HL-60 (cell line): ENCODE measurements at regions not wholly inside any gene's neighbourhood (a gene's known extent, or its start where the extent isn't known, plus 50 kb on each side); places are given as distances from the start of the nearest gene placed in this dataset.
"Not testable (repeated sequence)": the region's sequence is repeated elsewhere in the genome, so short reads cannot be mapped to it uniquely, and the experiment has no call there.

ENCODE experiments used
- DNase-seq, 2 experiments: peaks; one replicate each; pipeline ENCODE4 v3.0.0-alpha.2; 2010 to 2020; ENCODE audit warnings: low read depth in 1 of 2, low spot score in 1 of 2
- H3K27ac ChIP-seq: fragments of 250-450 bp; sonication (Bioruptor Pico); replicated peaks from 2 replicates; pipeline ENCODE4 v1.5.1; 2020; ENCODE audit warnings: mild to moderate bottlenecking, moderate library complexity
- H3K27me3 ChIP-seq: fragments of 250-450 bp; sonication (Bioruptor Pico); 2 replicates; pipeline ENCODE4 v1.5.1; 2021; ENCODE audit warnings: mild to moderate bottlenecking, moderate library complexity; ENCODE audit not compliant: insufficient read depth, poor library complexity, severe bottlenecking
- H3K4me3 ChIP-seq: replicated peaks from 2 replicates; pipeline ENCODE4 v1.5.1; 2011; ENCODE audit warnings: mild to moderate bottlenecking, control low read depth, low read length; ENCODE audit not compliant: insufficient read depth
- CTCF ChIP-seq: IDR thresholded peaks from one replicate; pipeline ENCODE4 v1.5.1; 2011; ENCODE audit warnings: low read length, control low read depth, inconsistent platforms; ENCODE audit not compliant: insufficient read depth
- GABPA ChIP-seq: IDR thresholded peaks from 2 replicates; pipeline ENCODE4 v1.6.1; 2012; ENCODE audit warnings: low read depth
- POLR2AphosphoS5 ChIP-seq: IDR thresholded peaks from 2 replicates; pipeline ENCODE4 v1.6.1; 2012; ENCODE audit warnings: low read depth
- REST ChIP-seq: IDR thresholded peaks from 2 replicates; pipeline ENCODE4 v1.6.1; 2012; ENCODE audit warnings: low read depth; ENCODE audit not compliant: insufficient replicate concordance
- SPI1 ChIP-seq: IDR thresholded peaks from 2 replicates; pipeline ENCODE4 v1.6.1; 2012; ENCODE audit warnings: low read depth, mild to moderate bottlenecking, borderline replicate concordance

- no peak for DNase-seq
- TF ChIP-seq POLR2AphosphoS5 (no peak), SPI1 (no peak), GABPA (no peak), CTCF (no peak), REST (no peak)
- Histone ChIP-seq H3K4me3 (no peak overlapping the region), H3K27me3 (peaks cover 10% of the 10 kb centered on the region), H3K27ac (no peak overlapping the region)
Observed at GRCh38 chr6:33888183-33888582, 84.4 kb upstream of the MLN start.

- Histone ChIP-seq H3K27me3 (peaks cover 10% of the 10 kb centered on the region), H3K4me3 (no peak overlapping the region), H3K27ac (no peak overlapping the region)
- no peak for TF ChIP-seq REST
- no peak for TF ChIP-seq POLR2AphosphoS5
- no peak for TF ChIP-seq CTCF
- TF ChIP-seq SPI1: no peak
- TF ChIP-seq GABPA: no peak
- no peak for DNase-seq
Observed at GRCh38 chr6:33886673-33887144, 82.9 kb upstream of the MLN start.

- TF ChIP-seq POLR2AphosphoS5: no peak
- no peak for TF ChIP-seq REST
- TF ChIP-seq SPI1: no peak
- no peak for TF ChIP-seq GABPA
- TF ChIP-seq CTCF: no peak
- peaks cover 10% of the 10 kb centered on the region for H3K27me3 ChIP-seq
- no peak overlapping the region for H3K4me3 ChIP-seq
- no peak overlapping the region for H3K27ac ChIP-seq
- no peak for DNase-seq
Observed at GRCh38 chr6:33885132-33886057, 81.6 kb upstream of the MLN start.

GRCh38 chr6:33883621-33884020 is 79.8 kb upstream of the MLN start:
- H3K27ac ChIP-seq, H3K27me3 ChIP-seq, DNase-seq, H3K4me3 ChIP-seq: not testable (repeated sequence)
